CD14-positive monocyte (primary cell): ENCODE measurements at regions not wholly inside any gene's neighbourhood (a gene's known extent, or its start where the extent isn't known, plus 50 kb on each side); places are given as distances from the start of the nearest gene placed in this dataset.

Source experiments
- DNase-seq, 3 donors: peaks; one replicate each; pipeline ENCODE4 v3.0.0-alpha.2; 2011 to 2022
- H2AFZ ChIP-seq: 2 replicates; pipeline ENCODE4 v1.6.0; 2012; ENCODE audit warnings: mild to moderate bottlenecking, low read depth, low read length, inconsistent platforms; ENCODE audit not compliant: insufficient read depth, poor library complexity, severe bottlenecking
- H3K27ac ChIP-seq, 2 donors: 1 replicate in 1 of 2; 2 replicates in 1 of 2; pipeline ENCODE4 v1.5.1; 2012 to 2013; ENCODE audit warnings: low read length in 2 of 2, control low read depth in 1 of 2, inconsistent platforms in 1 of 2, low read depth in 1 of 2, mild to moderate bottlenecking in 1 of 2
- H3K27me3 ChIP-seq, 2 donors: one replicate each; pipeline versions ENCODE4 v1.6.0 to v1.6.1; 2011 to 2013; ENCODE audit warnings: low read length in 2 of 2; ENCODE audit not compliant: control insufficient read depth in 2 of 2, insufficient read depth in 2 of 2
- H3K36me3 ChIP-seq, 2 donors: replicated peaks in 1 of 2; 1 replicate in 1 of 2; 2 replicates in 1 of 2; pipeline versions ENCODE4 v1.5.1 to v1.6.1; 2012 to 2013; ENCODE audit warnings: low read length in 2 of 2, control low read depth in 1 of 2, inconsistent platforms in 1 of 2, mild to moderate bottlenecking in 1 of 2; ENCODE audit not compliant: insufficient read depth in 2 of 2, control insufficient read depth in 1 of 2
- H3K4me1 ChIP-seq, 2 donors: 1 replicate in 1 of 2; 2 replicates in 1 of 2; pipeline versions ENCODE4 v1.5.1 to v1.6.1; 2012 to 2013; ENCODE audit warnings: low read length in 2 of 2, control low read depth in 1 of 2, inconsistent platforms in 1 of 2, mild to moderate bottlenecking in 1 of 2, moderate library complexity in 1 of 2; ENCODE audit not compliant: insufficient read depth in 2 of 2, control insufficient read depth in 1 of 2
- H3K4me2 ChIP-seq: replicated peaks from 2 replicates; pipeline ENCODE3; 2012; ENCODE audit warnings: low read length, moderate library complexity, mild to moderate bottlenecking; ENCODE audit not compliant: poor library complexity, severe bottlenecking; ENCODE audit errors: extremely low read depth
- H3K4me3 ChIP-seq, 3 experiments: fragments of 200-600 bp in 1 of 3; sonication (generic) in 1 of 3; replicated peaks in 1 of 3; 1 replicate in 2 of 3; 2 replicates in 1 of 3; pipeline ENCODE4 v1.5.1; 2011 to 2013; ENCODE audit warnings: low read length in 3 of 3, mild to moderate bottlenecking in 3 of 3, control low read depth in 2 of 3, low read depth in 2 of 3, inconsistent platforms in 1 of 3, moderate library complexity in 1 of 3
- H3K79me2 ChIP-seq: 2 replicates; pipeline ENCODE4 v1.6.0; 2012; ENCODE audit warnings: mild to moderate bottlenecking, control low read depth, inconsistent platforms, low read length, moderate library complexity; ENCODE audit not compliant: insufficient read depth
- H3K9ac ChIP-seq: 2 replicates; pipeline ENCODE4 v1.6.0; 2017; ENCODE audit warnings: low read length, mild to moderate bottlenecking; ENCODE audit not compliant: insufficient read depth, poor library complexity, severe bottlenecking
- H3K9me3 ChIP-seq, 2 donors: replicated peaks in 1 of 2; 1 replicate in 1 of 2; 2 replicates in 1 of 2; pipeline versions ENCODE4 v1.5.1 to v1.6.1; 2012 to 2013; ENCODE audit warnings: low read length in 2 of 2, control low read depth in 1 of 2; ENCODE audit not compliant: control insufficient read depth in 1 of 2, insufficient read depth in 1 of 2
- H4K20me1 ChIP-seq: 2 replicates; pipeline ENCODE4 v1.6.0; 2012; ENCODE audit warnings: mild to moderate bottlenecking, low read length, control low read depth, moderate library complexity; ENCODE audit not compliant: insufficient read depth
- H3K27ac Mint-ChIP-seq, 7 donors: one replicate each; pipeline ENCODE4 v1.8.0; 2020; ENCODE audit warnings: mild to moderate bottlenecking in 7 of 7, mixed read lengths in 7 of 7, moderate library complexity in 6 of 7, inconsistent platforms in 2 of 7
- H3K27me3 Mint-ChIP-seq, 3 donors: one replicate each; pipeline ENCODE4 v1.8.0; 2021 to 2022; ENCODE audit warnings: low read depth in 3 of 3, mild to moderate bottlenecking in 3 of 3, mixed read lengths in 3 of 3, moderate library complexity in 3 of 3, inconsistent platforms in 1 of 3
- H3K36me3 Mint-ChIP-seq, 2 donors: one replicate each; pipeline ENCODE4 v1.8.0; 2020; ENCODE audit warnings: mixed read lengths in 2 of 2, inconsistent platforms in 1 of 2, mild to moderate bottlenecking in 1 of 2
- H3K4me1 Mint-ChIP-seq: one replicate; pipeline ENCODE4 v1.8.0; 2020; ENCODE audit warnings: mild to moderate bottlenecking, mixed read lengths
- H3K4me3 Mint-ChIP-seq, 2 donors: one replicate each; pipeline ENCODE4 v1.8.0; 2020; ENCODE audit warnings: mild to moderate bottlenecking in 2 of 2, mixed read lengths in 2 of 2, moderate library complexity in 1 of 2
- H3K9me3 Mint-ChIP-seq, 7 donors: one replicate each; pipeline ENCODE4 v1.8.0; 2020 to 2022; ENCODE audit warnings: mixed read lengths in 7 of 7, mild to moderate bottlenecking in 6 of 7, moderate library complexity in 6 of 7, inconsistent platforms in 2 of 7
- WGBS: methylation state at CpG from one replicate; pipeline ENCODE4 v1.1.5; 2013; ENCODE audit warnings: missing lambda C conversion rate; ENCODE audit not compliant: insufficient coverage; 5-methylcytosine and 5-hydroxymethylcytosine counted together
- intact Hi-C, 2 donors: fragments of 100-400 bp; cut with micrococcal nuclease; formaldehyde crosslinking; loops; one replicate each; pipeline versions ENCODE4 v1.15.0 to v1.15.1; 2023
- TF ChIP-seq, protein P1 (sequence below): fragments of 200-600 bp; IDR thresholded peaks from one replicate; pipeline ENCODE4 v1.8.0; 2022; ENCODE audit warnings: antibody characterized with exemption, mild to moderate bottlenecking

DNA sequence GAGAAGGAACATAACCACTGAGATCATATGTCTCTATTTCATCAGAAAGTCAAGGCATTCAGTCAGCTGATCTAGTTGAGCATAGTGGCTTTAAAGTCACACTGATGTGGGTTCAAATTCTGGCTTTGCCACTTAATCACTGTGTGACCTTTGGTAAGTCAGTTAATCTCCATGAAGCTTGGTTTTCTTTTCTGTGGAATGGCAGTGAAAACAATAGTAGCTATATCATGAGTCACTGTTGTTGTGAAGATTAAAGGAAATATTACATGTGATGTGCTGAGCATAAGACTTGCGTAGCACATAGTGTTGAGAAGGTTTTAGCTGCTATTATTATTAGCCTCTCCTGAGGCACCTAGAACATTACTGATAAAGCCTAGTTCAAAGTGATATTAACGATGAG is 242.2 kb downstream of the FMR1NB start:
- H3K27ac Mint-ChIP-seq = no peak overlapping the region
- Histone ChIP-seq H3K79me2 (no peaks in the 10 kb centered on the region), H3K9me3 (no peaks in the 10 kb centered on the region), H3K9ac (no peak overlapping the region), H3K4me1 (no peaks in the 10 kb centered on the region), H3K4me3 (no peak overlapping the region), H4K20me1 (no peaks in the 10 kb centered on the region), H2AFZ (no peak overlapping the region), H3K36me3 (no peaks in the 10 kb centered on the region), H3K27me3 (no peaks in the 10 kb centered on the region), H3K4me2 (no peak overlapping the region), H3K27ac (no peak overlapping the region)
- TF ChIP-seq, protein P1, sequence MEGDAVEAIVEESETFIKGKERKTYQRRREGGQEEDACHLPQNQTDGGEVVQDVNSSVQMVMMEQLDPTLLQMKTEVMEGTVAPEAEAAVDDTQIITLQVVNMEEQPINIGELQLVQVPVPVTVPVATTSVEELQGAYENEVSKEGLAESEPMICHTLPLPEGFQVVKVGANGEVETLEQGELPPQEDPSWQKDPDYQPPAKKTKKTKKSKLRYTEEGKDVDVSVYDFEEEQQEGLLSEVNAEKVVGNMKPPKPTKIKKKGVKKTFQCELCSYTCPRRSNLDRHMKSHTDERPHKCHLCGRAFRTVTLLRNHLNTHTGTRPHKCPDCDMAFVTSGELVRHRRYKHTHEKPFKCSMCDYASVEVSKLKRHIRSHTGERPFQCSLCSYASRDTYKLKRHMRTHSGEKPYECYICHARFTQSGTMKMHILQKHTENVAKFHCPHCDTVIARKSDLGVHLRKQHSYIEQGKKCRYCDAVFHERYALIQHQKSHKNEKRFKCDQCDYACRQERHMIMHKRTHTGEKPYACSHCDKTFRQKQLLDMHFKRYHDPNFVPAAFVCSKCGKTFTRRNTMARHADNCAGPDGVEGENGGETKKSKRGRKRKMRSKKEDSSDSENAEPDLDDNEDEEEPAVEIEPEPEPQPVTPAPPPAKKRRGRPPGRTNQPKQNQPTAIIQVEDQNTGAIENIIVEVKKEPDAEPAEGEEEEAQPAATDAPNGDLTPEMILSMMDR = no peak
- H3K4me1 Mint-ChIP-seq = no peaks in the 10 kb centered on the region
- DNase-seq = no peak
- intact Hi-C loops = no loop called here
- peaks cover 0 to 3% (median 0%) of the 10 kb centered on the region in 3 donors for H3K27me3 Mint-ChIP-seq
- no peak overlapping the region for H3K4me3 Mint-ChIP-seq
- H3K36me3 Mint-ChIP-seq = no peaks in the 10 kb centered on the region
- no CpG with 5 or more reads among the region's 2 CpGs for WGBS
- peaks cover 0 to 2% (median 1%) of the 10 kb centered on the region in 7 donors for H3K9me3 Mint-ChIP-seq

DNA sequence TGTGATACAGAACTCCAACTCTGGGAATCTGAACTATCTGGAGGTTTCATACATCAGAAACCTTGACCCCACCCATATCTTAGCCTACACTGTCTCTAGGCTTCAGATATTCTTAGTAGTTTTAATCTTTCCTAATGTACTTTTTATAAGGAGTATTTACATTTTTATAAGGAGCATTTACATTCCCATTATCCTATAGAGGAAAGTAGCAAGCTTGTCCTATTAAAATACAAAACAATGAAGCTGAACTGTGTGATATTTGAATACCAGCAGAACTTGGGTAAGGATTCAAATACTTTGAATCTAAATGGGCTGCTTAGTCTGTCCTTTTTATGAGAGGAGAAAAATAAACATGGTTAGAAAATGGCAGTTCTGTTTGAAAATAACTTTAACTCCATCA is 247.4 kb downstream of the FMR1NB start:
- H3K4me2 ChIP-seq = no peak overlapping the region
- Mint-ChIP-seq H3K4me3 (no peak overlapping the region), H3K27me3 (peaks cover 0 to 3% (median 1%) of the 10 kb centered on the region in 3 donors), H3K9me3 (peaks cover 0 to 3% (median 1%) of the 10 kb centered on the region in 7 donors), H3K4me1 (no peaks in the 10 kb centered on the region), H3K27ac (no peak overlapping the region), H3K36me3 (no peaks in the 10 kb centered on the region)
- no peaks in the 10 kb centered on the region for H3K9me3 ChIP-seq
- H3K4me3 ChIP-seq = no peak overlapping the region
- H3K27ac ChIP-seq = no peak overlapping the region
- no peaks in the 10 kb centered on the region for H3K79me2 ChIP-seq
- no peak overlapping the region for H2AFZ ChIP-seq
- no peaks in the 10 kb centered on the region for H3K36me3 ChIP-seq
- H3K27me3 ChIP-seq = no peaks in the 10 kb centered on the region
- intact Hi-C loops = no loop called here
- no peak for DNase-seq
- no peaks in the 10 kb centered on the region for H4K20me1 ChIP-seq
- H3K9ac ChIP-seq = no peak overlapping the region
- TF ChIP-seq, protein P1 = no peak
- no peaks in the 10 kb centered on the region for H3K4me1 ChIP-seq
